AG10803 (cell line): ENCODE measurements at regions not wholly inside any gene's neighbourhood (a gene's known extent, or its start where the extent isn't known, plus 50 kb on each side); places are given as distances from the start of the nearest gene placed in this dataset.

Experiments used
- DNase-seq: peaks from one replicate; pipeline ENCODE4 v3.0.0; 2010; ENCODE audit warnings: low read depth
- H3K4me3 ChIP-seq: 2 replicates; pipeline ENCODE4 v1.5.1; 2011; ENCODE audit warnings: mild to moderate bottlenecking, low read length, control low read depth
- TF ChIP-seq, protein P1 (sequence below): conservative IDR thresholded peaks from 2 replicates; pipeline ENCODE4 v1.5.1; 2011; ENCODE audit warnings: mild to moderate bottlenecking, low read length, control low read depth, inconsistent platforms

- peak; percentile 62 for DNase-seq
- TF ChIP-seq, protein P1, sequence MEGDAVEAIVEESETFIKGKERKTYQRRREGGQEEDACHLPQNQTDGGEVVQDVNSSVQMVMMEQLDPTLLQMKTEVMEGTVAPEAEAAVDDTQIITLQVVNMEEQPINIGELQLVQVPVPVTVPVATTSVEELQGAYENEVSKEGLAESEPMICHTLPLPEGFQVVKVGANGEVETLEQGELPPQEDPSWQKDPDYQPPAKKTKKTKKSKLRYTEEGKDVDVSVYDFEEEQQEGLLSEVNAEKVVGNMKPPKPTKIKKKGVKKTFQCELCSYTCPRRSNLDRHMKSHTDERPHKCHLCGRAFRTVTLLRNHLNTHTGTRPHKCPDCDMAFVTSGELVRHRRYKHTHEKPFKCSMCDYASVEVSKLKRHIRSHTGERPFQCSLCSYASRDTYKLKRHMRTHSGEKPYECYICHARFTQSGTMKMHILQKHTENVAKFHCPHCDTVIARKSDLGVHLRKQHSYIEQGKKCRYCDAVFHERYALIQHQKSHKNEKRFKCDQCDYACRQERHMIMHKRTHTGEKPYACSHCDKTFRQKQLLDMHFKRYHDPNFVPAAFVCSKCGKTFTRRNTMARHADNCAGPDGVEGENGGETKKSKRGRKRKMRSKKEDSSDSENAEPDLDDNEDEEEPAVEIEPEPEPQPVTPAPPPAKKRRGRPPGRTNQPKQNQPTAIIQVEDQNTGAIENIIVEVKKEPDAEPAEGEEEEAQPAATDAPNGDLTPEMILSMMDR: no peak
- no peak overlapping the region for H3K4me3 ChIP-seq
Measured at GRCh38 chr2:38128653-38129052, 52.7 kb upstream of the CYP1B1 start.

DNA sequence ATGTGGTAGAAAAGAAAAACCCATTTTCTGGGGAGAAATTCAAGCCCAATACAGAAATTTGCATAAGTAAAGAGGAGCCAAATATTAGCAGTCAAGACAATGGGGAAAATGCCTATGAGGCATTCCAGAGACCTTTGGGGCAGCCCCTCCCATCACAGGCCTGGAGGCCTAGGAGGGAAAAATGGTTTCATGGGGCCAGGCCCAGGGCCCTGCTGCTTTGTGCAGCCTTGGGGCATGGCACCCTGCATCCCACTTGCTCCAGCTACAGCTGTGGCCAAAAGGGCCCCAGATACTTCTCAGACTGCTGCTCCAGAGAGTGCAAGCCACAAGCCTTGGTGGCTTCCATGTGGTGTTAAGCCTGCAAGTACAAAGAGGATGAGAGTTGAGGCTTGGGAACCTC lies 51.3 kb upstream of the CYP1B1 start:
- no peak for DNase-seq
- H3K4me3 ChIP-seq: no peak overlapping the region
- TF ChIP-seq, protein P1: no peak

- TF ChIP-seq, protein P1: no peak
- peak; percentile 43 for DNase-seq
- no peak overlapping the region for H3K4me3 ChIP-seq
Measured at GRCh38 chr2:38125842-38126241, 49.9 kb upstream of the CYP1B1 start.
